Erythroblast (primary cell): ENCODE measurements at regions not wholly inside any gene's neighbourhood (a gene's known extent, or its start where the extent isn't known, plus 50 kb on each side); places are given as distances from the start of the nearest gene placed in this dataset.

ENCODE experiments used
- DNase-seq, 2 experiments: peaks; one replicate each; lab custom pipeline; 2025; lab: John Stamatoyannopoulos, UW
- GATA1 ChIP-seq: IDR thresholded peaks from 2 replicates; pipeline ENCODE4 v1.6.1; 2011; ENCODE audit warnings: low read depth, mild to moderate bottlenecking, control low read depth, low read length, moderate library complexity
- POLR2A ChIP-seq: IDR thresholded peaks from 2 replicates; pipeline ENCODE4 v1.6.1; 2011; ENCODE audit warnings: mild to moderate bottlenecking, low read length

GRCh38 chr21:34022627-34023335 is 50.6 kb upstream of the MRPS6 start:
- TF ChIP-seq GATA1 = no peak
- no peak for TF ChIP-seq POLR2A
- no peak for DNase-seq

GRCh38 chr21:34021726-34022125 is 51.7 kb upstream of the MRPS6 start:
- TF ChIP-seq GATA1 = no peak
- TF ChIP-seq POLR2A = no peak
- no peak for DNase-seq

GRCh38 chr21:34020983-34021553 is 52.3 kb upstream of the MRPS6 start:
- no peak for TF ChIP-seq POLR2A
- no peak for TF ChIP-seq GATA1
- DNase-seq = no peak

GRCh38 chr21:34020005-34020847 is 53.2 kb upstream of the MRPS6 start:
- TF ChIP-seq POLR2A (no peak), GATA1 (no peak)
- no peak for DNase-seq

- no peak for DNase-seq
- TF ChIP-seq POLR2A (no peak), GATA1 (no peak)
Measured at GRCh38 chr21:34019402-34019801, 54.0 kb upstream of the MRPS6 start.

- TF ChIP-seq POLR2A = no peak
- no peak for TF ChIP-seq GATA1
- DNase-seq = no peak
Measured at GRCh38 chr21:34018910-34019309, 54.5 kb upstream of the MRPS6 start.

- TF ChIP-seq GATA1 = no peak
- no peak for TF ChIP-seq POLR2A
- no peak for DNase-seq
Measured at GRCh38 chr21:34018185-34018584, 55.2 kb upstream of the MRPS6 start.

- no peak for TF ChIP-seq GATA1
- TF ChIP-seq POLR2A = no peak
- DNase-seq = no peak
Measured at GRCh38 chr21:34017039-34017961, 56.1 kb upstream of the MRPS6 start.

GRCh38 chr21:34012640-34013039 is 60.7 kb upstream of the MRPS6 start:
- DNase-seq = no peak
- TF ChIP-seq POLR2A (no peak), GATA1 (no peak)

- no peak for DNase-seq
- TF ChIP-seq POLR2A = no peak
- no peak for TF ChIP-seq GATA1
Measured at GRCh38 chr21:34011660-34012059, 61.7 kb upstream of the MRPS6 start.

- TF ChIP-seq POLR2A (no peak), GATA1 (no peak)
- DNase-seq = no peak
Measured at GRCh38 chr21:34009193-34009592, 64.2 kb upstream of the MRPS6 start.

GRCh38 chr21:34008618-34009017 is 64.8 kb upstream of the MRPS6 start:
- DNase-seq = no peak
- TF ChIP-seq POLR2A (no peak), GATA1 (no peak)

GRCh38 chr21:34006611-34007168 is 66.7 kb upstream of the MRPS6 start:
- no peak for TF ChIP-seq POLR2A
- no peak for DNase-seq
